Muscle of leg (tissue), 3 donors: ENCODE measurements at regions not wholly inside any gene's neighbourhood (a gene's known extent, or its start where the extent isn't known, plus 50 kb on each side); places are given as distances from the start of the nearest gene placed in this dataset.

Experiments
- DNase-seq: peaks from one replicate; pipeline ENCODE4 v3.0.0; 2013
- H3K27ac ChIP-seq: one replicate; pipeline ENCODE4 v1.5.1; 2013; ENCODE audit warnings: mild to moderate bottlenecking, low read length, control low read depth
- H3K27me3 ChIP-seq: one replicate; pipeline ENCODE4 v1.6.1; 2013; ENCODE audit warnings: low read length; ENCODE audit not compliant: control insufficient read depth, insufficient read depth
- H3K36me3 ChIP-seq: one replicate; pipeline ENCODE4 v1.6.1; 2013; ENCODE audit warnings: low read length; ENCODE audit not compliant: control insufficient read depth, insufficient read depth
- H3K4me1 ChIP-seq: one replicate; pipeline ENCODE4 v1.6.1; 2013; ENCODE audit warnings: low read length; ENCODE audit not compliant: control insufficient read depth, insufficient read depth
- H3K4me3 ChIP-seq: one replicate; pipeline ENCODE4 v1.5.1; 2013; ENCODE audit warnings: low read length, control low read depth
- H3K9me3 ChIP-seq: replicated peaks from 2 replicates; pipeline ENCODE4 v1.6.1; 2013; ENCODE audit warnings: low read depth, low read length; ENCODE audit not compliant: control insufficient read depth
- whole genome bisulfite sequencing: methylation state at CpG from one replicate; pipeline ENCODE4 v1.1.5; 2013; ENCODE audit warnings: missing lambda C conversion rate; ENCODE audit not compliant: insufficient coverage; 5-methylcytosine and 5-hydroxymethylcytosine counted together

DNA sequence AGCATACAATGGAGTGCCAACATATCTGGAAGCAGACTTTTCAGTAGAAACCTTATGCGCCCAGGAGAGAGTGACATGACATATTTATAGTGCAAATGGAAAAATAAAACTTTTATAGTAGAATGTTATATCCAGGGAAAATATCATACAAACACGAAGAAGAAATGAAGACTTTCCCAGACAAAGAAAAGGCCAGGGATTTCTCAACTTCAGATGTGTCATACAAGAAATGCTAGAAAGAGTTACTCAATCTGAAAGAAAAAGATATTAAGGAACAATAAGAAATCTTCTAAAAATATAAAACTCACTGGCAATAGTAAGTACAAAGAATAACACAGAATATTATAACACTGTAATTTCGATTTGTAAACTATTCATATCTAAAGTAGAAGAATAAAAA lies 1269.3 kb downstream of the GRIK2 start:
- H3K27ac ChIP-seq: no peak overlapping the region
- WGBS: no CpG with 5 or more reads among the region's 3 CpGs
- H3K9me3 ChIP-seq: peaks cover 5% of the 10 kb centered on the region
- no peaks in the 10 kb centered on the region for H3K36me3 ChIP-seq
- no peaks in the 10 kb centered on the region for H3K4me1 ChIP-seq
- DNase-seq: no peak
- no peak overlapping the region for H3K4me3 ChIP-seq
- H3K27me3 ChIP-seq: no peaks in the 10 kb centered on the region

DNA sequence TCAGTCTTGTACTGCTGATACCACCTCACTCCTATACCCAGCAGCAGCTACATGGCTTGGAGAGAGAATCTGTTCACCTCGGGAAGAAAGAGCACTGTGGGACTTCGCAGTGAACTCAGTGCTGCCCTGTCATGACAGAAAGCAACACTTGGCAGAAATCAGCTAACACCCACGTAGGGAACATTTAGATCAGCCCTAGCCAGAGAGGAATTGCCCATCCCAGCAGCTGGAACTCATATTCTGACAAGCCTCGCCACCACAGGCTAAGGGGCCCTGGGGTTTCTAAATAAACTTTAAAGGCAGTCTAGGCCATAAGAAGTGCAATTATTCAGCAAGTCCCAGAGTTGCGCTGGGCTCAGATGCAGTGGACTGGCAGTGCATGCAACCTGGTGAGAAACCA lies 1266.8 kb downstream of the GRIK2 start:
- no peaks in the 10 kb centered on the region for H3K36me3 ChIP-seq
- 32% methylated on average over 3 of the region's 5 CpGs for WGBS
- no peak overlapping the region for H3K4me3 ChIP-seq
- H3K27me3 ChIP-seq: no peaks in the 10 kb centered on the region
- DNase-seq: no peak
- peaks cover 6% of the 10 kb centered on the region for H3K9me3 ChIP-seq
- no peak overlapping the region for H3K27ac ChIP-seq
- H3K4me1 ChIP-seq: no peaks in the 10 kb centered on the region

DNA sequence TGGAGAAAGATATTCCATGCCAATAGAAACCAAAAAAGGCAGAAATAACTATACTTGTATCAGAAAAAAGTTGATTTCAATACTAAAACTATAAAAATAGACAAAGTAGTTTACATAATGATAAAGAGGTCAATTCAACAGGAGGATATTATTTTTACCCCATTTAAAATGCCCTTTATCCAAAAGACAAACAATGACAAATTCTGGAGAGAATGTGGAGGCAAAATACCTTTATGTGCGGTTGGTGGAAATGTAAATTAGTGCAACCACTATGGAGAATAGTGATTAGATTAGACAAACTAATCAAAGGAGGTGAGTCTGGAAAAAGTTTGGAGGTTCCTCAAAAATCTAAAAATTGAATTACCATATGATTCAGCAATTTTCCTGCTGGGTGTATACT lies 1262.3 kb downstream of the GRIK2 start:
- no peak for DNase-seq
- WGBS: no CpG with 5 or more reads among the region's 1 CpG

DNA sequence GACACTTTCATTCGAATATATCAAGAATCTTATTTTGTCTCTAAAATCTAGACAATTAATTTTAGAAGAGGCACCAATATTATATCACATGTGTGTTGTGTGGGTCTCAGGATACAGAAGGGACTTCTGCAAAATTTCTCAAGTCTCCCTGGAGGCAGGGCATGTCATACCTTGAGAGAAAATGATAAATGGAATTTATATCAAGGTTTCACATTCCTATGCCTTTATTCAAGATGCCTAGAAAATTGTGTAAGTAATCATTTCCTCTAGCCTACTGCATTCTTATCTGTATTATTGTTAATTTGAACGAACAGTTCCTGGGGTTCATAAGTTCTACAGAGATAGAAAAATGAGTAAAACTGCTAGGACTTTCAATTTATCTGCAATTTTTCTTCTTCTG lies 1247.9 kb downstream of the GRIK2 start:
- no peaks in the 10 kb centered on the region for H3K27me3 ChIP-seq
- no CpG with 5 or more reads among the region's 2 CpGs for WGBS
- no peak for DNase-seq
- no peaks in the 10 kb centered on the region for H3K9me3 ChIP-seq
- H3K4me1 ChIP-seq: no peaks in the 10 kb centered on the region
- H3K36me3 ChIP-seq: no peaks in the 10 kb centered on the region
- H3K4me3 ChIP-seq: no peak overlapping the region
- H3K27ac ChIP-seq: no peak overlapping the region

More for the DNA sequence above, 1262.3 kb downstream of the GRIK2 start:
- H3K4me3 ChIP-seq: no peak overlapping the region
- peaks cover 6% of the 10 kb centered on the region for H3K9me3 ChIP-seq
- no peak overlapping the region for H3K27ac ChIP-seq
- H3K27me3 ChIP-seq: no peaks in the 10 kb centered on the region
- H3K36me3 ChIP-seq: no peaks in the 10 kb centered on the region
- H3K4me1 ChIP-seq: no peaks in the 10 kb centered on the region

DNA sequence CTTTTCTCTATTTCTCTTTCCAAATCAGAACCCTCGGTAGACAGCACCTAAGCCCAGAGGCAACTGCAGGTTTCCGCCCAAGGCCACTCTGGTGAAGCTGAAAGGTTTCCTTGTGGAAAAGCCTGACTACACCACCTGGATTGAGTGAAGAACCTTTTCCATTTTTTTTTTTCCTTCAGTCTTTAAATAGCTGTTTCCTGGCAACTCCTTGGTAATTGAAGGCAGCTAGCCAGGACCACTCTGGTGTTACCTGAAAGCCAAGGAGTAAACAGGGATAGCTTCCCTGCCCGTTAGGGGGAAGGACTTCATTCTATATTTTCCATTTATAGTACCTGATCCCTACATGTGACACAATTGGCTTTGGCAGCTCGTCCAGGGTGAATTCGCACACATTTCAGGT lies 1238.4 kb downstream of the GRIK2 start:
- WGBS: 100% methylated on average over 2 of the region's 5 CpGs

DNA sequence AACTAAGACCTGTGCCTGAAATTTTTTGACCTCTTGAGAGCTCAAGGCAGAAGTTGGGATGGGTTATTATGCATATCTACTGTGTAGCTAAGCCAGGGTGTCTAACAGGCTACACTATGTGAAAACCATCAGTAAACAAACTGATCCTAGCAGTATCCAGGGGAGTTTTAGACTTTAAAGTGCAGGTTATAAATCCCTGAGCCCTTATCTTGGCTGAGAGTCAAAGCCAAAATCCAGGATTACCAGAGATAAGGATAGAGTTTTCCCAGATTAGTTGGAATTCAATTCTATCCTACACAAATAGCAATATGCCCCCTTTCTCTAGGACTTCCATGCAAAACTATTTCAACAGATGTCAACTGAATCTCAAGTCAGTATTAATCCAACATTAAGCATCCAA lies 1229.7 kb downstream of the GRIK2 start:
- no peaks in the 10 kb centered on the region for H3K36me3 ChIP-seq
- no peaks in the 10 kb centered on the region for H3K9me3 ChIP-seq
- no peaks in the 10 kb centered on the region for H3K4me1 ChIP-seq
- no peaks in the 10 kb centered on the region for H3K27me3 ChIP-seq
- H3K4me3 ChIP-seq: no peak overlapping the region
- DNase-seq: no peak
- no peak overlapping the region for H3K27ac ChIP-seq

More for the DNA sequence above, 1238.4 kb downstream of the GRIK2 start:
- H3K9me3 ChIP-seq: no peaks in the 10 kb centered on the region
- no peak for DNase-seq
- H3K27ac ChIP-seq: no peak overlapping the region
- H3K4me3 ChIP-seq: no peak overlapping the region
- no peaks in the 10 kb centered on the region for H3K27me3 ChIP-seq
- no peaks in the 10 kb centered on the region for H3K4me1 ChIP-seq
- no peaks in the 10 kb centered on the region for H3K36me3 ChIP-seq

DNA sequence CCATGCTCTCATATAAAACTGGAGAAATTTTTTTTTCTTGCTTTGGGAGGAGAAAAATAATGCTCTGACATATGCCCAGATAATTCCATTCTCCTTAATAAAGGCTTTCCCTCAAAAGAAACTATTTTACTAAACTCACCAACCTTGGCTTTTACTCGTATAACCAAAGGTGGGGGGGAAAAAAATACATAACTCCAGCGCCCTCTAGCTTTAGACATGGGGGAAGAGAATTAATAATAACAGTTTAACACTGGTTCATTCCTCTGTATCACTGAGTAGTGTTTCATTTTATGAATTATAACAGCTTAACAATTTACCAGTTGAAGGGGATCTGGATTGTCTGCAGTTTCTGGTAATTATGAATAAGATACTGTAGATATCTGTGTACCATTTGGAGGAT lies 1226.1 kb downstream of the GRIK2 start:
- Histone ChIP-seq H3K36me3 (no peaks in the 10 kb centered on the region), H3K27me3 (no peaks in the 10 kb centered on the region), H3K27ac (no peak overlapping the region), H3K4me3 (no peak overlapping the region), H3K4me1 (no peaks in the 10 kb centered on the region), H3K9me3 (no peaks in the 10 kb centered on the region)
- DNase-seq: no peak
- no CpG with 5 or more reads among the region's 2 CpGs for WGBS

DNA sequence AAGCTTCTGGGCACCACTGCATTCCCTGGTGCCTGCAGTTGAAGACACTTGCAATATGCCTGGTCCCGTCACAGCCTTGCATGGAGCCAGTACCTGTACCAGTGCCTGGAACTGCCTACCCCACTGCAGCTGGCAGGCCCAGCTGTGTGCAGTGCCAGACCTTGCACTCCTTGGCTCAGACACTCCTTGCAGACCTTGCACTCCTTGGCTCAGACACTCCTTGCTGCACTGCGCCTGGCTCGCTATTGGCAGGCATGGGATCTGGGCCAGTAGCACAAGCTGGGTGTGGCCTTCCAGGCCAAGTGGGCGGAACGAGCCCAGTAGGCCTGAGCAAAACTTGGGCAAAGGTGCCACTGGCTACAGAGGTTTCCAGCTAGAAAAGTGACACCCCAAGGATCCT lies 1189.1 kb downstream of the GRIK2 start:
- Histone ChIP-seq H3K27ac (no peak overlapping the region), H3K4me1 (no peaks in the 10 kb centered on the region), H3K36me3 (no peaks in the 10 kb centered on the region), H3K9me3 (peaks cover 8% of the 10 kb centered on the region), H3K27me3 (no peaks in the 10 kb centered on the region), H3K4me3 (no peak overlapping the region)
- no peak for DNase-seq
- 82% methylated on average over 3 of the region's 5 CpGs for WGBS

DNA sequence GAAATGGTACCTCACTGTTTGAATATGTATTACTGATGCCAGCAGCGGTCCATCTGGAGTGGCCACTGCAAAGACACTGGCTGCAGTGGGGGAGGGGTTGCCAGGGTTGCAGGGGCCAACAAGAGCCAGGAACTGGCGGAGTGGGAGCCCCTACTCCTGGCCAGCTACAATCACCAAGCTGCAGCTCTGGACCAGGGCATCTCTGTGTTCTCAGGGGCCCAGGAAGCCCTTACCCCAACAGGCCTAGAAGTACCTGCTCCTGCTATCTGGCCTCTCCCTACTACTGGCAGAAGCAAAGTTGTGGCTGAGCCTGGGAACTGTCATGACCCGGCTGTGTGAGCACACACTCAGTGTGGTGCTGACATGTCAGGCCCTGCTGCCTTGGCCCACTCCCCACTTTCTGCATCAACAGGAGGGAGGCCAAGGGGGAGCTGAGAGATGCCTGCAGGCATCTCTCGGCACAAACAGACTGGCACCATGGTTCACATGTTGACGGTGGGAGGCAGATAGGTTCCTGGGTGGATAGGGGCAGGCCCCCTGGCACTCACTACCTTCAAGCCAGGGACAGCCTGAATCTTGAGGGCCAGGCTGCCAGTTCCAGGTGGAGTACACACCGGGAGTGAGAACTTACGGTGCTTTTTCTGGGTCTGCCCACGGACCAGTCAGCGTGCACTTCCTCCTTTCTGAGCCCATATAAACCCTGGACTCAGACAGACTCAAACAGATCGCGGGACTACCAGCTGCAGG lies 1188.0 kb downstream of the GRIK2 start:
- no peaks in the 10 kb centered on the region for H3K27me3 ChIP-seq
- H3K9me3 ChIP-seq: peaks cover 8% of the 10 kb centered on the region
- no peaks in the 10 kb centered on the region for H3K4me1 ChIP-seq
- no peak overlapping the region for H3K27ac ChIP-seq
- H3K36me3 ChIP-seq: no peaks in the 10 kb centered on the region
- no peak for DNase-seq
- no peak overlapping the region for H3K4me3 ChIP-seq
- 97% methylated on average over 8 of the region's 11 CpGs for WGBS

DNA sequence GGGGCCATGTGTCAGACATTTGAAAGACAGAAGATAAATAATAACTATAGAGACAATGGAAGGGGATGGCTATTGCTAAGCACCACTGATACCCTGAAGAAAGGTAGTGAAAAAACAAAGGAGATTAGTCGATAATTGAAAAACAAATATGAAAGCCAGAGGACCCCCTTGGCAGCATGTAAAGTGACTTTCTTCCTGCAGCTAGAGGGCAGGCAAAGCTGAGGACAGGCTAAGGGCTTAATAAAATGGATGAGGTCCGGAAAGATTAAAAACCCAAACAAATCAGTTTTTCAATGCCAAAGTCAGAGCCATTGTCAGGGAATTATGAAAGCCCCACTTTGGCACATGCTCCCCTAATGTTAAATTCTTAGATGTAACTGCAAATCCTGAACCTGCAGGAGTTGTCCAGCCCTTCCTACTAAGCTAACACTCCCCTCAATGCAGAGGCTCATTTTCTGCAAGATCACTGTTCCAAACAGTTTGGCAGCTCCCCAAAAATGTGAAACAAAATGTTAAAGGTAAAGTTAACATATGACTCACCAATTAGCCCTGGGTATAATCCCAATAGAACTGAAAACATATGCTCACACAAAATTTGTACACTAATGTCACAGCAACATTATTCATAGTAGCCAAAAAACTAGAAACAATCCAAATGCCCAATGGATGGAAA lies 1177.9 kb downstream of the GRIK2 start:
- 80% methylated on average over 1 of the region's 2 CpGs for WGBS
- H3K4me3 ChIP-seq: no peak overlapping the region
- no peak overlapping the region for H3K27ac ChIP-seq
- peak; percentile 1 for DNase-seq
- no peaks in the 10 kb centered on the region for H3K9me3 ChIP-seq
- no peaks in the 10 kb centered on the region for H3K27me3 ChIP-seq
- H3K4me1 ChIP-seq: no peaks in the 10 kb centered on the region
- no peaks in the 10 kb centered on the region for H3K36me3 ChIP-seq
